GM21526 (cell line): ENCODE measurements at regions not wholly inside any gene's neighbourhood (a gene's known extent, or its start where the extent isn't known, plus 50 kb on each side); places are given as distances from the start of the nearest gene placed in this dataset.

Experiments
- ATAC-seq: cut with Tn5 transposase; IDR thresholded peaks from one replicate; pipeline ENCODE4 v1.9.1; 2021; ENCODE audit warnings: moderate library complexity; ENCODE audit not compliant: unreplicated experiment, low FRiP score

DNA sequence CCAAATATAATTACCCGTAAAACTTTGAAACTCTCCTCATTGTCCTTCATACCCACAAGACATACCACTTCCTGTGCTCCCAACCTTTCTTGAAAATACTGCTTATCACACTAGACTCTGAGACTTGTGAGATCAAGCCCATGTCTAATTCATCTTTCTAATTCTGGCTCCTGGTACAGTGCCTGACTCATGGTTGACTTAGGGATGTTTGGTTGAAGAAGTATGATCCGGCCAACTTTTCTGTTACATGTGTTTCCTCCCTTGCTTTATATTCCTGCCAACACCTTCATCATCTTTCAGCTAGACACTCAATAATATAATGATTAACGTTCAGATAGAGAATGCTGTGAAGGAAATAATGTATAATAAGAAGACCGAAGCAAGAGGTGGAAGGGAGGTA, 58.2 kb downstream of the MEX3B start:
- no peak for ATAC-seq

DNA sequence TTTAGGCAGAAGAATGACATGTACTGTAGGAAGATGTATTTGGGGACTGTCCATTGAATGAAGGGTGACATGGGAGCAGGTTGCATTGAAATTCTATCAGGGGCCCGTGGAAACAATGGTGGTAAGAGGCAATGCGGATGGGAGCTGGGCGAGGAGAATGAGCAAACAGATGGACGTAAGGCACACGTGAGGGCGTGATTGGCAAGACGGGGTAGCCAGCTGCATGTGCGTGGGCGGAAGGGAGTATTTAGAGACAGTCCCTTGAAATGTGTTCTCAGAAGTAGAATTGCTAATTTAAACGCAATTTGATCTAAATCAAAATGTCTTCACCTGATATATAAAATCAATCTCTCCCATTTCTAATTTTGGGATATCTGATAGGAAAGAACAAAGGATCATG, 62.3 kb downstream of the MEX3B start:
- ATAC-seq = no peak

DNA sequence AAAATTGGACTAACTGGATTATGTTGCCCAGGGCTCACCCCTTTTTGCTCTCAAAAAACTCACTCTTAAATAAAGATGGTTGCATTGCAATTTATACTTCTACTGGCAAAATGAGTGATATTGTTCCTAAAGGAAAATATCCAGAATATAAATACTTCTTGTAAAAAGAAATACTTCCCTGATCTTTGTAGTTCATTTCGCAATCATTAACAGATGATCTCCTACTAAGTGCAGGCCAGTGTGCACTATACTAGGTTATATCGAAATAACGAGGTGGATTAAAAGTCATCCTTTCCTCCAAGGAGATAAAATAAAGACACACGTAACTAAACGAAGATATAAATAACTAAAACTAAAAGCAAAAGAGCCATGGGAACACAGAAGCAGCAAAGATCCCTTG, 63.0 kb downstream of the MEX3B start:
- no peak for ATAC-seq

DNA sequence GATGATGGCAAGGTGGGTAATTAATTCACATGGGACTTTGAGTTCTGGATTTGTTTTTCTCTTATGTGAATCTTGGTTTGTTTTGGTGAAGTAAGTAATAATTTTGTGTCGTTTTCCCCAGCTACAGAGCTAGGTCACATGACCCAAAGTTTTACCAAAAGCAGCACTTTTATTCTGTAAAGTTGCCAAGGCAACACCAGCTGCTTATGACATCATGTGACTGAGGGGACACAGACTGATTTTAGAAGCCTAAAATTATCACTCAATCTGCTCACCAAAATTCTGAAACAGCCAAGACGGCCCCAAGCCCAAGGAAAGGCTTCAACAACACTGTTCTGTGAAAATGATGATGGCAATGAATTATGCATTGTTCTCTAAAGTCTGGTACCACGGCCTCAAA, 63.9 kb downstream of the MEX3B start:
- no peak for ATAC-seq

DNA sequence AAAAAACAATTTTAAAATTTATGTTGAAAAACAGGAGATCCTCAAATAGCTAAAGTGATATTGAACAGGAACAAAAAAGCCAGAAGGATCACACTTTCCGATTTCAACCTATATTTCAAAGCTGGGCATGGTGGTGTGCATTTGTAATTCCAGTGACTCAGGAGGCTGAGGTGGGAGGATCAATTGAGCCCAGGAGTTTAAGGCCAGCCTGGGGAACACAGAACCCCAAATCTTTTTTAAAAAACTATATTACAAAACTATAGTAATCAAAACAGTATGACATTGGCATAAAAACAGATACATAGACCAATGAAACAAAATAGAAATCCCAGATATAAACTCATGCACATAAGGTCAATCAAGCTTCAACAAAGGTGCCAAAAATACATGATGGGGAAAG, 68.4 kb downstream of the MEX3B start:
- ATAC-seq = no peak

GRCh38 chr15:81968691-81969090, 77.1 kb downstream of the MEX3B start:
- ATAC-seq = no peak

- no peak for ATAC-seq
Measured at GRCh38 chr15:81966631-81967030, 79.2 kb downstream of the MEX3B start.

DNA sequence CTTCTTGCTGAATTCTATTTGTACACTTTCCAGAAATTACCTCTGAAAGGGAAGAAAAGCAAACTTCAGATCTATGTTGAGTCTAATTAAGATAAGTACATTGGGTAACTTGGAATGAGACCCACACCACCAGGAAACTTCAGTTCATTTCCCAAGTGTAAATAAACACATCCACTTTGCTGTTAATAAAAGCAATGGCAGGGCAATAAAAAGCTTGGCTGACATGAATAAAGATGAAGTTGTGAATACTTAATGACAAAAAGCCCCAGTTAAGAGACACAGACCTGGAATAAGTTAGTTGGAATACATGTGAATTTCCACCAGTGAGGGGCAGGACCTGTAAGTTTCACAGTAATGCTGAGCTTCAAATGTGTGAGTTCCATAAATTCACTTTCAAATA, 83.3 kb downstream of the MEX3B start:
- ATAC-seq = no peak

- no peak for ATAC-seq
Measured at GRCh38 chr15:81959196-81959595, 86.6 kb downstream of the MEX3B start.

- ATAC-seq = no peak
Measured at GRCh38 chr15:81957698-81958097, 88.1 kb downstream of the MEX3B start.

DNA sequence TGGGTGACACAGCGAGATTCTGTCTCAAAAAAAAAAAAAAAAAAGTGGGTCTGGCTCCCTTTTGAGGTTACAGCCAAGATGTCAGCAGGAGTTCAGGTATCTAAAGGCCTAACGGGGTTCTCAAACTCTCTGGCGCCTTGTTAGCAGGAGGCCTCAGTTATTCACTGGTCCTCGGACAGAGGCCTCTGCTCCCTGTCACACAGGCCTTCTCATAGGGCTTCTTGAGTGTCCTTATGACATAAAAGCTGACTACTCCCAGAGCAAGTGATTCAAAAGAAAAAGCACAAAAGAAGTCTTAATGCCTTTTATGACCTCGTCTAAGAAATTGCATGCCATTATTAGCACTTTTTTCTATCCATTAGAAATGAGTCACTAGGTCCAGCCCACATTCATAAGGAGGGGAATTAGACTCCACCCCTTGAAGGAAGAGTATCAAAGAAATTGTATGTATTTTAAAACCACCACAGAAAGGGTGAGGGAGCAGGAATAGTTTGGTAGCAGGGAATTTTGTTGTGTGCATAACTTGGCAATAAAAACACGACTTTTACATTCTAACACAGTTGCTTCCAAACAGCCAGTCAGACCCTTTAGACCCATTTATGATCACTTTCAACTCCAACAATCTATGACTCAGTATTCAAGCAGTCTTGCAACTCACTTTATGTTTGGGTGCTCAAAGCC, 90.3 kb downstream of the MEX3B start:
- ATAC-seq = no peak

DNA sequence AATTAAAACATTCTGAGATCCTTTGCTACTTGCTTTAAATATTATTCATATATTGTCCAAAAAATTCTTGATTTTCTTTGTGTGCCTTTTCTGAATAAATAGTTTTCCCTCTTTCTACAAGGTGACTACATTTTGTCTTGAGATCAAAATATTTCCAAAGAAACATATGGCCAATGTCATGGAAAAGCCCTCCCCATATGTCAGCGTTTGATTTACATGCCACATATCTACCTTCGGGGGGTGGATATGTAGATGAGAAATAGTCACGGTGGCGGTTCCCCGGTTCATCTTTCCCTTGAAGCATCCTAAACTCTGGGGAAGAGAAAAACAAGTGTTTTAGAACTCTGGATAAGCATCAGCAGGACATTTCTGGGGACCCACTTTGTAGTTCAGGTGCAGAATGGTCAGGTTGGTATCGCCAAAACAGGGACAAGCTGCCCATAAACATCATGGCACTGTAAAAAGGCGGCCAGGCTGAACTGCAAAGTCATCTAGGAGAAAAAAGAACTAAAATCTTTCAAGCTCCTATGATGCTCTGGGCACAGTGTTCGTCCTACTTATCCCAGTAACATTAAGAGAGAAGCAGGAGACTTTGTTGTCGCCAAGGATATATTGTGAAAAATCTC, 91.5 kb downstream of the MEX3B start:
- no peak for ATAC-seq

- ATAC-seq = no peak
Measured at GRCh38 chr15:81950841-81951414, 94.9 kb downstream of the MEX3B start.

GRCh38 chr15:81948751-81949150, 97.1 kb downstream of the MEX3B start:
- peak; percentile 47 for ATAC-seq

DNA sequence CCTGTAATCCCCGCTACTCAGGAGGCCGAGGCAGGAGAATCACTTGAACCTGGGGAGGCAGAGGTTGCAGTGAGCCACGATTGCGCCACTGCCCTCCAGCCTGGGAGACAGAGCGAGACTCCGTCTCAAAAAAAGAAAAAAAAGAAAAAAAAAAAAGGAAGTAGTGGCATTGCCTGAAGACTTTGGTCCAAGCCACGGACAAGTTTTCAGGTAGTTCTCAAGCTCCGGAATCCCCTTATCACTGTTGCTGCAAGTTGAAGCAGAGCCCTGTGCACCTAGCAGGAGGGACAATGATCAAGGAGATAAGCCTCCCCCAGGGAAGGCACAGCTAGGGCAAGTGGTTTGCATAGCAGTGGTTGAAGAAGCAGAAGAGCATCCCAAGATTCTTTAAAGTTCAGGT, 97.6 kb downstream of the MEX3B start:
- no peak for ATAC-seq

- no peak for ATAC-seq
Measured at GRCh38 chr15:81947548-81947947, 98.3 kb downstream of the MEX3B start.

DNA sequence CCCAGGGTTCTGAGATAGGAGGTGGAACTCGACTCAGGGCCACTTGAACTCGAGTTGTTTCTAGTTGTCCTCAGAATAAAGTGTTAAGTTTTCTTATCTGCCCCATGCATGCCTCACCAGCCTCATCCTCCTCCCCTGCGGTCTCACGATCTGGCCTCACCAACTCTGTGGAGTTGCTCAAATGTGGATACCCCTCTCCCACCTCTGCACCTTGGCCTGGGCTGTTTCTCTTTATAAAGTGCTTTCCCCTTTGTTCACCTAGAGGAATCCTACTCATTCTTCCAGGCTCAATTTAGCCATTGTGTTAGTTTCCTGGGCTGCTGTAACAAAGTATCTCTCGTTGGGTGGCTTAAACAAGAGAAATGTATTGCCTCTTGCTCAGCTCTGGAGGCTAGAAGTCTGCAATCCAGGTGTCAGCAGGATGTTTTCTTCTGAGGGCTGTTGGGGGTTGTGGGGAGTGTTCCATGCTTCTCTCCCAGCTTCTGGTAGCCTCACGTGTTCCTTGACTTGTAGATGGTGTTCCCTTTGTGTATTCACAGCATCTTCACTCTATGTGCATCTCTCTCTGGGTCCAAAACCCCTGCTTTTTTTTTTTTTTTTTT, 100.7 kb downstream of the MEX3B start:
- ATAC-seq = no peak

DNA sequence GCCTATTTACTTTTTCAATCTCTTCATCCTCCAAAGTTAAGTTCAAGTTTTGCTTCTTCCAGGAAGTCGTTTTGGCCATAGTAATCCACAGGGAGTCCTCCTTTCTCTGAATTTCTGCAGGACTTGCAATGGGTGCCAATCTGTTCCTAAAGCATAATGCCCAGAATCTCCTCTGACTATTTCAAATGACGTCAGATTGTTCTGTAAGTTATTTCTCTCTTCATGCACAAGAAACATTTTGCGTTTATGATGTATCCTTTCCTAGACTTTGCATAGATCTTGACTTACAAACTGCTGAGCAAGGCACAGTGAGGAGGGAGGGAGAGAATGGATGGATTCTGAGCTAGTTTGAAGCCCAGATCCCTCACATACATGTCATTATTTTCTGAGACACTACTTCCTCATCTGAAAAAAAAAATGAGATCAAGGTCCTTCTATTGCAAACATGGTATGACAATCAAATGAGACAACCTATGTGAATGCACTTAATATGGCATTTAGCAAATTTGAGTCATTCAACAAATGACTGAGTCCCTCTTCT, 103.1 kb downstream of the MEX3B start:
- no peak for ATAC-seq

DNA sequence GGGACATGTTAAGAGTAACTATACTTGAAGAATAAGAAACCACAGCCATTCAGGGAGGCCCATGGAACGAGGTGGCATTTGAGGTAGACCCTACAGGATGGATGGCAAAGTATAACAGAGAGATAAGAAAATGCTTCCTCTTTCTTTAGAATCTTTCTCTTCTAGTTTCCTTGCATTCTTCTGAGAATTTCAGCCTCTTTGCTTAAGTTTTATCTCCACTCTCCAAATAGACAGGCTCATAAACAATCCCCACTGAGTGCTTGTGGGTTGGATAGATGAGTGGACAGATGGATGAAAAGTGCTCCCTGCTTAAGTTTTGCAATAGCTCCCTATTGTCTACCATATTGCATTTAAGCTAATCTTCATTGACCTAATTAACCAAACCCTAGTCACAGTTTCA, 103.7 kb downstream of the MEX3B start:
- no peak for ATAC-seq

DNA sequence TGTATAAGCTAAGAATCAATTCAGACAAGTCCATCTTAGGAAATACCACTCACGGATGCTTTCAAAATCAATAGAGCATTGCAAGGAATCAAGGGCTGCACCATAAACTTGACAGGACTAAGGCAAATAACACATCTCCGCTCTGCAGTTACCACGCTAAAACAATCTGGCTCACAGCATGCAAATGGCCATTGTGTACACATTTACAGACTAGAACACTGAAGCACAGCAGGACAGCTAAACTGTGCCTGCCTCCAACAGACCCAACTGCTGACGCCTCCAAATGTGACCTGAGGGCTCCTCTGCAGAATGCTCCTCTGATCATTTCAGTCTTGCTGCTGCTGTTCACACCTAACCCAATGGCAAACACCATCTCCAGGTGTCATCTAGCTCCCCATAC, 104.3 kb downstream of the MEX3B start:
- ATAC-seq = no peak
